HEK293 (cell line): ENCODE measurements at regions not wholly inside any gene's neighbourhood (a gene's known extent, or its start where the extent isn't known, plus 50 kb on each side); places are given as distances from the start of the nearest gene placed in this dataset.

Experiments used
- CTCF ChIA-PET: fragments of 350-600 bp; formaldehyde crosslinking; extraction: SDS; loops from one replicate; lab custom pipeline; 2021; ENCODE audit warnings: antibody characterized with exemption; lab: Yijun Ruan, JAX
- POLR2A ChIA-PET: fragments of 300-600 bp; formaldehyde crosslinking; extraction: SDS; loops from one replicate; lab custom pipeline; 2020; ENCODE audit warnings: antibody characterized with exemption, inconsistent platforms; lab: Yijun Ruan, JAX
- H3K27ac ChIP-seq: fragments of 200-500 bp; sonication (Bioruptor generic); 2 replicates; pipeline ENCODE4 v1.5.1; 2014; ENCODE audit warnings: low read depth, low read length, control low read depth, inconsistent platforms; ENCODE audit errors: extremely low read depth
- H3K36me3 ChIP-seq, 2 experiments: fragments of 200-500 bp in 1 of 2; sonication (Bioruptor generic) in 1 of 2; 1 replicate in 1 of 2; 2 replicates in 1 of 2; pipeline ENCODE4 v1.5.1; 2014 to 2017; ENCODE audit warnings: inconsistent platforms in 2 of 2, low read length in 2 of 2; ENCODE audit not compliant: control insufficient read depth in 2 of 2, insufficient read depth in 1 of 2
- H3K4me1 ChIP-seq: fragments of 200-500 bp; sonication (Bioruptor generic); 2 replicates; pipeline ENCODE4 v1.5.1; 2014; ENCODE audit warnings: mild to moderate bottlenecking, low read length, inconsistent platforms; ENCODE audit not compliant: control insufficient read depth, insufficient read depth
- H3K4me3 ChIP-seq: 2 replicates; pipeline ENCODE4 v1.5.1; 2011; ENCODE audit warnings: low read depth, mild to moderate bottlenecking, control low read depth, low read length, moderate library complexity
- H3K9me3 ChIP-seq: fragments of 200-500 bp; sonication (Bioruptor generic); 2 replicates; pipeline ENCODE4 v1.5.1; 2014; ENCODE audit warnings: low read depth, low read length, inconsistent platforms; ENCODE audit not compliant: control insufficient read depth, insufficient read depth
- GLI4 ChIP-seq: fragments of 450-650 bp; formaldehyde crosslinking; IDR thresholded peaks from 2 replicates; pipeline ENCODE4 v1.5.1; 2016; ENCODE audit warnings: missing biosample characterization, missing genetic modification characterization
- MZF1 ChIP-seq: fragments of 450-650 bp; formaldehyde crosslinking; IDR thresholded peaks from 2 replicates; pipeline ENCODE4 v1.5.1; 2017; ENCODE audit warnings: missing biosample characterization, missing genetic modification characterization, borderline replicate concordance
- OSR2 ChIP-seq: fragments of 450-650 bp; formaldehyde crosslinking; IDR thresholded peaks from 2 replicates; pipeline ENCODE4 v1.5.1; 2016; ENCODE audit warnings: missing biosample characterization, missing genetic modification characterization
- PRDM1 ChIP-seq: fragments of 450-650 bp; formaldehyde crosslinking; IDR thresholded peaks from 2 replicates; pipeline ENCODE4; 2016; ENCODE audit warnings: missing biosample characterization, missing genetic modification characterization
- RBAK ChIP-seq: fragments of 450-650 bp; formaldehyde crosslinking; IDR thresholded peaks from 2 replicates; pipeline ENCODE4 v1.5.1; 2016; ENCODE audit warnings: missing biosample characterization, missing genetic modification characterization
- ZBTB20 ChIP-seq: fragments of 450-650 bp; formaldehyde crosslinking; IDR thresholded peaks from 2 replicates; pipeline ENCODE4 v1.5.1; 2016; ENCODE audit warnings: missing biosample characterization, missing genetic modification characterization
- ZBTB21 ChIP-seq: fragments of 450-650 bp; formaldehyde crosslinking; IDR thresholded peaks from 2 replicates; pipeline ENCODE4 v1.5.1; 2017; ENCODE audit warnings: missing biosample characterization, missing genetic modification characterization
- ZNF311 ChIP-seq: fragments of 450-650 bp; formaldehyde crosslinking; IDR thresholded peaks from 2 replicates; pipeline ENCODE4 v1.5.1; 2017; ENCODE audit warnings: missing biosample characterization, missing genetic modification characterization, borderline replicate concordance
- ZNF324 ChIP-seq: fragments of 450-650 bp; formaldehyde crosslinking; IDR thresholded peaks from 2 replicates; pipeline ENCODE4 v1.5.1; 2016; ENCODE audit warnings: missing biosample characterization, missing genetic modification characterization
- ZNF610 ChIP-seq: fragments of 450-650 bp; formaldehyde crosslinking; IDR thresholded peaks from 2 replicates; pipeline ENCODE4 v1.5.1; 2016; ENCODE audit warnings: missing biosample characterization, missing genetic modification characterization, borderline replicate concordance
- ZNF777 ChIP-seq: fragments of 450-650 bp; formaldehyde crosslinking; IDR thresholded peaks from 2 replicates; pipeline ENCODE4 v1.5.1; 2017; ENCODE audit warnings: missing biosample characterization, missing genetic modification characterization, borderline replicate concordance
- ZNF830 ChIP-seq: fragments of 450-650 bp; IDR thresholded peaks from 2 replicates; pipeline ENCODE4 v1.5.0; 2018; ENCODE audit warnings: missing biosample characterization, missing genetic modification characterization, low read depth, mild to moderate bottlenecking, moderate library complexity
- TF ChIP-seq, protein P1 (sequence below): fragments of 450-650 bp; formaldehyde crosslinking; IDR thresholded peaks from 2 replicates; pipeline ENCODE4 v1.5.1; 2016; ENCODE audit warnings: missing biosample characterization, missing genetic modification characterization, low read depth
- TF ChIP-seq, protein P2 (sequence below): fragments of 450-650 bp; formaldehyde crosslinking; IDR thresholded peaks from 2 replicates; pipeline ENCODE4 v1.5.1; 2016; ENCODE audit warnings: missing biosample characterization, missing genetic modification characterization, borderline replicate concordance
- TF ChIP-seq, protein P3 (sequence below): fragments of 450-650 bp; formaldehyde crosslinking; IDR thresholded peaks from 2 replicates; pipeline ENCODE4 v1.5.1; 2016; ENCODE audit warnings: missing biosample characterization, missing genetic modification characterization
- TF ChIP-seq, protein P4 (sequence below): fragments of 450-650 bp; formaldehyde crosslinking; IDR thresholded peaks from 2 replicates; pipeline ENCODE4; 2016; ENCODE audit warnings: missing biosample characterization, missing genetic modification characterization

DNA sequence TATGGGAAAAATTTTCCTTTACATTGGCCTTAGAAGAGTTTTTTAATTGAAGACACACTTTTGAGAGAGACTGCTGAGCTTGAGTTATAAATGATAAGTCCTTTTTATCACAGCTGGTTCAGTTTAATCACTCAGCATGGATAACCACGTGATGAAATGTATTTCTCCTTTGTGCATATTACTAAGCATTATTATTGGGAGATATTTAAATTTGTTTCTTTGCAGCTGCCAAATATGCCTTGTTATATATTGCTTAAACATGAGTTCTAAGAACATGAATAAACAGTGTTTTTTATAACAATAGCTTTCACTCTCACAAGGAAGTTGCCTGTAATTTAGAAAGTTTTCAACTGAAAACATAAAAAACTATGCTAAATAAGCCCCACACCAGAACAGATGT, 293.5 kb upstream of the LRFN5 start:
- CTCF ChIA-PET, result no interaction called here
- no peak for TF ChIP-seq ZBTB21
- no peak for TF ChIP-seq ZNF311 (tag by site-specific recombination)
- TF ChIP-seq, protein P1, sequence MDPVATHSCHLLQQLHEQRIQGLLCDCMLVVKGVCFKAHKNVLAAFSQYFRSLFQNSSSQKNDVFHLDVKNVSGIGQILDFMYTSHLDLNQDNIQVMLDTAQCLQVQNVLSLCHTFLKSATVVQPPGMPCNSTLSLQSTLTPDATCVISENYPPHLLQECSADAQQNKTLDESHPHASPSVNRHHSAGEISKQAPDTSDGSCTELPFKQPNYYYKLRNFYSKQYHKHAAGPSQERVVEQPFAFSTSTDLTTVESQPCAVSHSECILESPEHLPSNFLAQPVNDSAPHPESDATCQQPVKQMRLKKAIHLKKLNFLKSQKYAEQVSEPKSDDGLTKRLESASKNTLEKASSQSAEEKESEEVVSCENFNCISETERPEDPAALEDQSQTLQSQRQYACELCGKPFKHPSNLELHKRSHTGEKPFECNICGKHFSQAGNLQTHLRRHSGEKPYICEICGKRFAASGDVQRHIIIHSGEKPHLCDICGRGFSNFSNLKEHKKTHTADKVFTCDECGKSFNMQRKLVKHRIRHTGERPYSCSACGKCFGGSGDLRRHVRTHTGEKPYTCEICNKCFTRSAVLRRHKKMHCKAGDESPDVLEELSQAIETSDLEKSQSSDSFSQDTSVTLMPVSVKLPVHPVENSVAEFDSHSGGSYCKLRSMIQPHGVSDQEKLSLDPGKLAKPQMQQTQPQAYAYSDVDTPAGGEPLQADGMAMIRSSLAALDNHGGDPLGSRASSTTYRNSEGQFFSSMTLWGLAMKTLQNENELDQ (tag by site-specific recombination), result no peak
- no peak for TF ChIP-seq MZF1
- TF ChIP-seq ZBTB20 (tag by site-specific recombination), result no peak
- TF ChIP-seq GLI4 (tag by site-specific recombination), result no peak
- TF ChIP-seq OSR2, result no peak
- TF ChIP-seq ZNF610, result no peak
- TF ChIP-seq, protein P2, sequence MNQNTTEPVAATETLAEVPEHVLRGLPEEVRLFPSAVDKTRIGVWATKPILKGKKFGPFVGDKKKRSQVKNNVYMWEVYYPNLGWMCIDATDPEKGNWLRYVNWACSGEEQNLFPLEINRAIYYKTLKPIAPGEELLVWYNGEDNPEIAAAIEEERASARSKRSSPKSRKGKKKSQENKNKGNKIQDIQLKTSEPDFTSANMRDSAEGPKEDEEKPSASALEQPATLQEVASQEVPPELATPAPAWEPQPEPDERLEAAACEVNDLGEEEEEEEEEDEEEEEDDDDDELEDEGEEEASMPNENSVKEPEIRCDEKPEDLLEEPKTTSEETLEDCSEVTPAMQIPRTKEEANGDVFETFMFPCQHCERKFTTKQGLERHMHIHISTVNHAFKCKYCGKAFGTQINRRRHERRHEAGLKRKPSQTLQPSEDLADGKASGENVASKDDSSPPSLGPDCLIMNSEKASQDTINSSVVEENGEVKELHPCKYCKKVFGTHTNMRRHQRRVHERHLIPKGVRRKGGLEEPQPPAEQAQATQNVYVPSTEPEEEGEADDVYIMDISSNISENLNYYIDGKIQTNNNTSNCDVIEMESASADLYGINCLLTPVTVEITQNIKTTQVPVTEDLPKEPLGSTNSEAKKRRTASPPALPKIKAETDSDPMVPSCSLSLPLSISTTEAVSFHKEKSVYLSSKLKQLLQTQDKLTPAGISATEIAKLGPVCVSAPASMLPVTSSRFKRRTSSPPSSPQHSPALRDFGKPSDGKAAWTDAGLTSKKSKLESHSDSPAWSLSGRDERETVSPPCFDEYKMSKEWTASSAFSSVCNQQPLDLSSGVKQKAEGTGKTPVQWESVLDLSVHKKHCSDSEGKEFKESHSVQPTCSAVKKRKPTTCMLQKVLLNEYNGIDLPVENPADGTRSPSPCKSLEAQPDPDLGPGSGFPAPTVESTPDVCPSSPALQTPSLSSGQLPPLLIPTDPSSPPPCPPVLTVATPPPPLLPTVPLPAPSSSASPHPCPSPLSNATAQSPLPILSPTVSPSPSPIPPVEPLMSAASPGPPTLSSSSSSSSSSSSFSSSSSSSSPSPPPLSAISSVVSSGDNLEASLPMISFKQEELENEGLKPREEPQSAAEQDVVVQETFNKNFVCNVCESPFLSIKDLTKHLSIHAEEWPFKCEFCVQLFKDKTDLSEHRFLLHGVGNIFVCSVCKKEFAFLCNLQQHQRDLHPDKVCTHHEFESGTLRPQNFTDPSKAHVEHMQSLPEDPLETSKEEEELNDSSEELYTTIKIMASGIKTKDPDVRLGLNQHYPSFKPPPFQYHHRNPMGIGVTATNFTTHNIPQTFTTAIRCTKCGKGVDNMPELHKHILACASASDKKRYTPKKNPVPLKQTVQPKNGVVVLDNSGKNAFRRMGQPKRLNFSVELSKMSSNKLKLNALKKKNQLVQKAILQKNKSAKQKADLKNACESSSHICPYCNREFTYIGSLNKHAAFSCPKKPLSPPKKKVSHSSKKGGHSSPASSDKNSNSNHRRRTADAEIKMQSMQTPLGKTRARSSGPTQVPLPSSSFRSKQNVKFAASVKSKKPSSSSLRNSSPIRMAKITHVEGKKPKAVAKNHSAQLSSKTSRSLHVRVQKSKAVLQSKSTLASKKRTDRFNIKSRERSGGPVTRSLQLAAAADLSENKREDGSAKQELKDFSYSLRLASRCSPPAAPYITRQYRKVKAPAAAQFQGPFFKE (tag by site-specific recombination), result no peak
- TF ChIP-seq, protein P3, sequence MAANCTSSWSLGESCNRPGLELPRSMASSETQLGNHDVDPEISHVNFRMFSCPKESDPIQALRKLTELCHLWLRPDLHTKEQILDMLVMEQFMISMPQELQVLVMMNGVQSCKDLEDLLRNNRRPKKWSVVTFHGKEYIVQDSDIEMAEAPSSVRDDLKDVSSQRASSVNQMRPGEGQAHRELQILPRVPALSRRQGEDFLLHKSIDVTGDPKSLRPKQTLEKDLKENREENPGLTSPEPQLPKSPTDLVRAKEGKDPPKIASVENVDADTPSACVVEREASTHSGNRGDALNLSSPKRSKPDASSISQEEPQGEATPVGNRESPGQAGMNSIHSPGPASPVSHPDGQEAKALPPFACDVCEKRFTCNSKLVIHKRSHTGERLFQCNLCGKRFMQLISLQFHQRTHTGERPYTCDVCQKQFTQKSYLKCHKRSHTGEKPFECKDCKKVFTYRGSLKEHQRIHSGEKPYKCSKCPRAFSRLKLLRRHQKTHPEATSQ (tag by site-specific recombination), result no peak
- TF ChIP-seq ZNF324 (tag by site-specific recombination), result no peak
- TF ChIP-seq ZNF830 (tag by site-specific recombination), result no peak
- TF ChIP-seq PRDM1 (tag by site-specific recombination), result no peak
- TF ChIP-seq, protein P4, sequence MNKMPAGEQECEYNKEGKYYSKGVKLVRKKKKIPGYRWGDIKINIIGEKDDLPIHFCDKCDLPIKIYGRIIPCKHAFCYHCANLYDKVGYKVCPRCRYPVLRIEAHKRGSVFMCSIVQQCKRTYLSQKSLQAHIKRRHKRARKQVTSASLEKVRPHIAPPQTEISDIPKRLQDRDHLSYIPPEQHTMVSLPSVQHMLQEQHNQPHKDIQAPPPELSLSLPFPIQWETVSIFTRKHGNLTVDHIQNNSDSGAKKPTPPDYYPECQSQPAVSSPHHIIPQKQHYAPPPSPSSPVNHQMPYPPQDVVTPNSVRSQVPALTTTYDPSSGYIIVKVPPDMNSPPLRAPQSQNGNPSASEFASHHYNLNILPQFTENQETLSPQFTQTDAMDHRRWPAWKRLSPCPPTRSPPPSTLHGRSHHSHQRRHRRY, result no peak
- TF ChIP-seq, all 188 proteins: peak for 0
- POLR2A ChIA-PET, result no interaction called here
- Histone ChIP-seq H3K27ac (no peak overlapping the region), H3K4me3 (no peak overlapping the region), H3K36me3 (no peaks in the 10 kb centered on the region), H3K9me3 (no peaks in the 10 kb centered on the region), H3K4me1 (no peaks in the 10 kb centered on the region)

DNA sequence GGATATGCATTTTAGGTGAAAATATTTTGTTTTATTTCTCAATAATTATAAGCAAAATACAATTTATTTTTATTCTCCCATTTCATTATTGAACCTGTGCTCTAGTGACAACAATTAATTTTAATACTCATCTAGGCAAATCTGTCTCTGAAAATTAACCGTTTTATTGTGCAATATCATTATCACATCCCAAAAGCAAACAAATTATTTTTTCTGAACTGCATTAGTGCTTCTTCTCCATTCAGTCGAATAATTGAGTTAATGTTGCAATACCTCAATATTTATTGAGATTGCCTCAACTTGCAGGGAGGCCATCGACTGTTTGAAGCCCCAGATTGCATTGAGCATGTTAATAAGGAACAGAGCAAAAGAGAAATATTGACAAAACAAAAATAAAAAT, 303.2 kb upstream of the LRFN5 start:
- no peaks in the 10 kb centered on the region for H3K4me1 ChIP-seq
- H3K27ac ChIP-seq, result no peak overlapping the region
- no peak overlapping the region for H3K4me3 ChIP-seq
- H3K36me3 ChIP-seq, result no peaks in the 10 kb centered on the region
- H3K9me3 ChIP-seq, result no peaks in the 10 kb centered on the region
- CTCF ChIA-PET, result no interaction called here
- POLR2A ChIA-PET, result no interaction called here
- TF ChIP-seq MZF1 (no peak), RBAK (tag by site-specific recombination) (no peak), ZNF777 (no peak)
